PFSK-1 (cell line): ENCODE measurements at regions not wholly inside any gene's neighbourhood (a gene's known extent, or its start where the extent isn't known, plus 50 kb on each side); places are given as distances from the start of the nearest gene placed in this dataset.

Experiments
- FOXP2 ChIP-seq: optimal IDR thresholded peaks from 2 replicates; pipeline ENCODE3; 2011; ENCODE audit warnings: borderline replicate concordance, control low read depth, inconsistent platforms; ENCODE audit not compliant: insufficient read depth; ENCODE audit errors: extremely low read length, extremely low read depth
- POLR2AphosphoS5 ChIP-seq: IDR thresholded peaks from 2 replicates; pipeline ENCODE4 v1.6.1; 2012; ENCODE audit warnings: low read depth, mild to moderate bottlenecking, control low read depth, low read length, moderate library complexity
- SIN3A ChIP-seq: IDR thresholded peaks from 2 replicates; pipeline ENCODE4 v1.6.1; 2012; ENCODE audit warnings: mild to moderate bottlenecking, low read length, moderate library complexity, borderline replicate concordance; ENCODE audit not compliant: insufficient read depth
- TAF1 ChIP-seq: IDR thresholded peaks from 2 replicates; pipeline ENCODE4 v1.6.1; 2012; ENCODE audit warnings: low read length, control low read depth, borderline replicate concordance; ENCODE audit not compliant: insufficient read depth
- TF ChIP-seq, protein P1 (sequence below), 2 experiments: IDR thresholded peaks; 2 replicates each; pipeline versions ENCODE4 v1.6.1 to v1.8.0; 2011 to 2012; ENCODE audit warnings: low read depth in 2 of 2, low read length in 2 of 2, control low read depth in 1 of 2, inconsistent platforms in 1 of 2, mild to moderate bottlenecking in 1 of 2, moderate library complexity in 1 of 2; ENCODE audit not compliant: insufficient read depth in 1 of 2

GRCh38 chr2:220892018-220892634, 680.0 kb downstream of the EPHA4 start:
- no peak for TF ChIP-seq TAF1
- TF ChIP-seq POLR2AphosphoS5 = no peak
- TF ChIP-seq, protein P1, sequence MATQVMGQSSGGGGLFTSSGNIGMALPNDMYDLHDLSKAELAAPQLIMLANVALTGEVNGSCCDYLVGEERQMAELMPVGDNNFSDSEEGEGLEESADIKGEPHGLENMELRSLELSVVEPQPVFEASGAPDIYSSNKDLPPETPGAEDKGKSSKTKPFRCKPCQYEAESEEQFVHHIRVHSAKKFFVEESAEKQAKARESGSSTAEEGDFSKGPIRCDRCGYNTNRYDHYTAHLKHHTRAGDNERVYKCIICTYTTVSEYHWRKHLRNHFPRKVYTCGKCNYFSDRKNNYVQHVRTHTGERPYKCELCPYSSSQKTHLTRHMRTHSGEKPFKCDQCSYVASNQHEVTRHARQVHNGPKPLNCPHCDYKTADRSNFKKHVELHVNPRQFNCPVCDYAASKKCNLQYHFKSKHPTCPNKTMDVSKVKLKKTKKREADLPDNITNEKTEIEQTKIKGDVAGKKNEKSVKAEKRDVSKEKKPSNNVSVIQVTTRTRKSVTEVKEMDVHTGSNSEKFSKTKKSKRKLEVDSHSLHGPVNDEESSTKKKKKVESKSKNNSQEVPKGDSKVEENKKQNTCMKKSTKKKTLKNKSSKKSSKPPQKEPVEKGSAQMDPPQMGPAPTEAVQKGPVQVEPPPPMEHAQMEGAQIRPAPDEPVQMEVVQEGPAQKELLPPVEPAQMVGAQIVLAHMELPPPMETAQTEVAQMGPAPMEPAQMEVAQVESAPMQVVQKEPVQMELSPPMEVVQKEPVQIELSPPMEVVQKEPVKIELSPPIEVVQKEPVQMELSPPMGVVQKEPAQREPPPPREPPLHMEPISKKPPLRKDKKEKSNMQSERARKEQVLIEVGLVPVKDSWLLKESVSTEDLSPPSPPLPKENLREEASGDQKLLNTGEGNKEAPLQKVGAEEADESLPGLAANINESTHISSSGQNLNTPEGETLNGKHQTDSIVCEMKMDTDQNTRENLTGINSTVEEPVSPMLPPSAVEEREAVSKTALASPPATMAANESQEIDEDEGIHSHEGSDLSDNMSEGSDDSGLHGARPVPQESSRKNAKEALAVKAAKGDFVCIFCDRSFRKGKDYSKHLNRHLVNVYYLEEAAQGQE (IDR thresholded peaks at IDR 0.05; ENCODE audit: insufficient read depth in 1 of 2, low read depth in 2 of 2, low read length in 2 of 2) = no peak
- no peak for TF ChIP-seq FOXP2
- no peak for TF ChIP-seq SIN3A

DNA sequence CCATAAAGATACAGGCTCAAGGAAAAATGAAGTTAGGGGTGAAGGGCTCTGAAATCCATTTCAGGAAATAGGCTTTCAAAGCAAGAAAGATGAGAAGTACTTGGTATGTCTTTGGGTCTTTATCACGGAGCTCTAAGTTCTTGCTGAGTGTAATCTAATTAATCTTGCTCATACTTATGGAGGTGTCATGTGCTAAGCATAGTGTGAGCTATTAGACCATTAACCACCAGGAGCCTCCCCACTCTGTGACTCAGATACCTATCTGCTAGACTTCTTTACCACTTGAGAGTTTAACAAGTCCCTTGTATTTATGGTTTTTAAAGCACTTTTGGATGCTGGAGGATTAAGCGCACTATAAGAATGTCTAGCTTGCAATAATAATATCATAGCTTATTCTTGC, 678.7 kb downstream of the EPHA4 start:
- TF ChIP-seq TAF1 (no peak), FOXP2 (no peak), SIN3A (no peak), POLR2AphosphoS5 (no peak)
- TF ChIP-seq, protein P1 (IDR thresholded peaks at IDR 0.05; ENCODE audit: insufficient read depth in 1 of 2, low read depth in 2 of 2, low read length in 2 of 2) = no peak

- no peak for TF ChIP-seq FOXP2
- TF ChIP-seq, protein P1 (IDR thresholded peaks at IDR 0.05; ENCODE audit: insufficient read depth in 1 of 2, low read depth in 2 of 2, low read length in 2 of 2) = no peak
- TF ChIP-seq SIN3A = no peak
- TF ChIP-seq POLR2AphosphoS5 = no peak
- TF ChIP-seq TAF1 = no peak
Measured at GRCh38 chr2:220894069-220894468, 678.0 kb downstream of the EPHA4 start.

- TF ChIP-seq, protein P1 (IDR thresholded peaks at IDR 0.05; ENCODE audit: insufficient read depth in 1 of 2, low read depth in 2 of 2, low read length in 2 of 2) = no peak
- TF ChIP-seq FOXP2 = no peak
- TF ChIP-seq POLR2AphosphoS5 = no peak
- TF ChIP-seq TAF1 = no peak
- no peak for TF ChIP-seq SIN3A
Measured at GRCh38 chr2:220899492-220899891, 672.6 kb downstream of the EPHA4 start.
